Tibial nerve (tissue), 4 donors: ENCODE measurements at regions not wholly inside any gene's neighbourhood (a gene's known extent, or its start where the extent isn't known, plus 50 kb on each side); places are given as distances from the start of the nearest gene placed in this dataset.
A peak's percentile ranks its signal among the peaks of the same experiment; 100 is the strongest.
"Not testable (repeated sequence)": the region's sequence is repeated elsewhere in the genome, so short reads cannot be mapped to it uniquely, and the experiment has no call there.

Source experiments
- DNase-seq, 2 donors: peaks; one replicate each; pipeline ENCODE4 v3.0.0-alpha.2; 2019; ENCODE audit warnings: low spot score in 2 of 2
- H3K27ac ChIP-seq, 4 donors: fragments of 200-600 bp; sonication (generic) in 3 of 4; one replicate each; pipeline ENCODE4 v1.5.1; 2017 to 2019; ENCODE audit warnings: mild to moderate bottlenecking in 1 of 4
- H3K27me3 ChIP-seq, 2 donors: fragments of 200-600 bp; sonication (generic) in 1 of 2; one replicate each; pipeline versions ENCODE4 v1.5.1 to v1.6.0; 2017 to 2019
- H3K36me3 ChIP-seq, 3 donors: fragments of 200-600 bp; sonication (generic); one replicate each; pipeline ENCODE4 v1.5.1; 2018 to 2019
- H3K4me1 ChIP-seq, 4 donors: fragments of 200-600 bp; sonication (generic) in 3 of 4; one replicate each; pipeline ENCODE4 v1.5.1; 2017 to 2019
- H3K4me3 ChIP-seq, 4 donors: fragments of 200-600 bp; sonication (generic) in 3 of 4; one replicate each; pipeline ENCODE4 v1.5.1; 2017 to 2019; ENCODE audit warnings: mild to moderate bottlenecking in 1 of 4, moderate library complexity in 1 of 4
- H3K9me3 ChIP-seq, 4 donors: fragments of 200-600 bp; sonication (generic) in 3 of 4; one replicate each; pipeline ENCODE4 v1.5.1; 2017 to 2019
- EP300 ChIP-seq, 2 donors: sonication (generic); formaldehyde crosslinking; IDR thresholded peaks; one replicate each; pipeline ENCODE4 v1.6.1; 2017; ENCODE audit warnings: antibody characterized with exemption in 2 of 2, mild to moderate bottlenecking in 1 of 2
- POLR2A ChIP-seq, 2 donors: fragments of 450-650 bp; IDR thresholded peaks; one replicate each; pipeline ENCODE4 v1.6.1; 2017; ENCODE audit warnings: antibody characterized with exemption in 2 of 2, mild to moderate bottlenecking in 2 of 2, moderate library complexity in 2 of 2
- WGBS, 2 donors: methylation state at CpG; one replicate each; pipeline ENCODE4 v1.1.5; 2018; 5-methylcytosine and 5-hydroxymethylcytosine counted together
- TF ChIP-seq, protein P1 (sequence below), 5 experiments: fragments of 200-600 bp in 3 of 5; fragments of 450-650 bp in 2 of 5; sonication (generic) in 3 of 5; IDR thresholded peaks; one replicate each; pipeline ENCODE4 v1.5.1; 2016 to 2019; ENCODE audit warnings: antibody characterized with exemption in 5 of 5, mild to moderate bottlenecking in 3 of 5, moderate library complexity in 2 of 5

- Histone ChIP-seq H3K27ac (peak overlapping the region in 2 of 4 donors; percentile 68 to 78), H3K4me1 (no peaks in the 10 kb centered on the region), H3K27me3 (no peaks in the 10 kb centered on the region), H3K9me3 (no peaks in the 10 kb centered on the region), H3K4me3 (peak overlapping the region in 2 of 4 donors; percentile 41), H3K36me3 (no peaks in the 10 kb centered on the region)
- TF ChIP-seq POLR2A (IDR thresholded peaks at IDR 0.05), result no peak
- no peak for TF ChIP-seq EP300 (IDR thresholded peaks at IDR 0.05)
- TF ChIP-seq, protein P1, sequence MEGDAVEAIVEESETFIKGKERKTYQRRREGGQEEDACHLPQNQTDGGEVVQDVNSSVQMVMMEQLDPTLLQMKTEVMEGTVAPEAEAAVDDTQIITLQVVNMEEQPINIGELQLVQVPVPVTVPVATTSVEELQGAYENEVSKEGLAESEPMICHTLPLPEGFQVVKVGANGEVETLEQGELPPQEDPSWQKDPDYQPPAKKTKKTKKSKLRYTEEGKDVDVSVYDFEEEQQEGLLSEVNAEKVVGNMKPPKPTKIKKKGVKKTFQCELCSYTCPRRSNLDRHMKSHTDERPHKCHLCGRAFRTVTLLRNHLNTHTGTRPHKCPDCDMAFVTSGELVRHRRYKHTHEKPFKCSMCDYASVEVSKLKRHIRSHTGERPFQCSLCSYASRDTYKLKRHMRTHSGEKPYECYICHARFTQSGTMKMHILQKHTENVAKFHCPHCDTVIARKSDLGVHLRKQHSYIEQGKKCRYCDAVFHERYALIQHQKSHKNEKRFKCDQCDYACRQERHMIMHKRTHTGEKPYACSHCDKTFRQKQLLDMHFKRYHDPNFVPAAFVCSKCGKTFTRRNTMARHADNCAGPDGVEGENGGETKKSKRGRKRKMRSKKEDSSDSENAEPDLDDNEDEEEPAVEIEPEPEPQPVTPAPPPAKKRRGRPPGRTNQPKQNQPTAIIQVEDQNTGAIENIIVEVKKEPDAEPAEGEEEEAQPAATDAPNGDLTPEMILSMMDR (IDR thresholded peaks at IDR 0.05), result no peak
- no peak for DNase-seq
- WGBS, 2 donors, result 83 to 85% methylated on average over 2 of the region's 2 CpGs
Observed at GRCh38 chr1:166489356-166489669, 322.5 kb upstream of the FAM78B start.

DNA sequence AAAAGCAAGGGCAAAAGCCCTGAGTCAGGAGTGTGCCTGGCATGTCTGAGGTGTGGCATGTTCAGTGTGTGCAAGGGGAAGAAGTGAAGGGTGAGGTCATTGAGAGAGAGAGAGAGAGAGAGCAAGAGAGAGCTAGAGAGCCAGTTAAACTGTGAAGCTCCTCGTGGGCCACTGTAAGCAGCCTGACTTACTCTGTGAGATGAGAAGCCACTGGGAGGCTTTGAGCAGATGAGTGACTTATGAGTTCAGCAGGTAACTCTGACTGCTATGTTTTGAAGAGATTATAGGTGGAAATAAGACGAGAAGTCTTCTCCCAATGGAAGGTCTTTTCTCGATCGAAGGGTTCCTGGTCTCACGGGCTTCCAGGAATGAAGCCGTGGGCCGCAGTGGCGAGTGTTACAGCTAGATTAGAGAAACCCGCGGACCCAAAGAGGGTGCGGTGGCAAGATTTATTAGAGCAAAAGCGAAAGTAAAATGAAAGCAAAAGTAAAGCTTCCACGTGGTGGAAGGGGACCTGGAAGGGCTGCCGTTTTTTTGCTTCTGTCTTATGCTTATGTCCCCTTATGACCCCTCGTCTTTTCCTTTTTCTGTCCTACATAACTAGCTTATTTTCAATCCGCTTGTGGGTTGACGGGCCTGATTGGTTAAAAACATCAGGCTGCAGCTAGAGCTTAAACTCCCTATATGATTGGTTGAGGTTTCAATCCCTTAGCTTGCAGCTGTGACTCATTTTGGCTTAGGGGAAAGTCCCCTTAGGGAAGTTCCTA is 323.1 kb upstream of the FAM78B start:
- peak overlapping the region in 2 of 4 donors; percentile 68 to 78 for H3K27ac ChIP-seq
- no peaks in the 10 kb centered on the region for H3K9me3 ChIP-seq
- DNase-seq, result no peak
- TF ChIP-seq EP300 (IDR thresholded peaks at IDR 0.05) (no peak), POLR2A (IDR thresholded peaks at IDR 0.05) (no peak)
- TF ChIP-seq, protein P1 (IDR thresholded peaks at IDR 0.05), result no peak
- H3K36me3 ChIP-seq, result no peaks in the 10 kb centered on the region
- 75 to 78% methylated on average over 17 of the region's 17 CpGs for WGBS, 2 donors
- peak overlapping the region in 3 of 4 donors; percentile 4 to 41 (median 41) for H3K4me3 ChIP-seq
- no peaks in the 10 kb centered on the region for H3K27me3 ChIP-seq
- H3K4me1 ChIP-seq, result no peaks in the 10 kb centered on the region

- DNase-seq, result no peak
- Histone ChIP-seq H3K27ac (no peak overlapping the region), H3K27me3 (no peaks in the 10 kb centered on the region), H3K4me3 (peak overlapping the region in 2 of 4 donors; percentile 41), H3K4me1 (no peaks in the 10 kb centered on the region), H3K36me3 (no peaks in the 10 kb centered on the region), H3K9me3 (no peaks in the 10 kb centered on the region)
- no peak for TF ChIP-seq POLR2A (IDR thresholded peaks at IDR 0.05)
- TF ChIP-seq EP300 (IDR thresholded peaks at IDR 0.05), result no peak
- TF ChIP-seq, protein P1 (IDR thresholded peaks at IDR 0.05), result no peak
- WGBS, 2 donors, result 53 to 55% methylated on average over 5 of the region's 5 CpGs
Observed at GRCh38 chr1:166490437-166490991, 323.7 kb upstream of the FAM78B start.

DNA sequence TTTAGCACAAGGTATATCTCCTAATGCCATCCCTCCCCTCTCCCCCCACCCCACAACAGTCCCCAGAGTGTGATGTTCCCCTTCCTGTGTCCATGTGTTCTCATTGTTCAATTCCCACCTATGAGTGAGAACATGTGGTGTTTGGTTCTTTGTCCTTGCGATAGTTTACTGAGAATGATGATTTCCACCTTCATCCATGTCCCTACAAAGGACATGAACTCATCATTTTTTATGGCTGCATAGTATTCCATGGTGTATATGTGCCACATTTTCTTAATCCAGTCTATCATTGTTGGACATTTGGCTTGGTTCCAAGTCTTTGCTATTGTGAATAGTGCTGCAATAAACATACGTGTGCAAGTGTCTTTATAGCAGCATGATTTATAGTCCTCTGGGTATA is 327.0 kb upstream of the FAM78B start:
- H3K27ac ChIP-seq, H3K9me3 ChIP-seq, H3K27me3 ChIP-seq, H3K4me3 ChIP-seq, H3K4me1 ChIP-seq, H3K36me3 ChIP-seq, DNase-seq: not testable (repeated sequence)
- 77 to 85% methylated on average over 2 of the region's 2 CpGs for WGBS, 2 donors

- no peak for TF ChIP-seq EP300 (IDR thresholded peaks at IDR 0.05)
- no peak for TF ChIP-seq POLR2A (IDR thresholded peaks at IDR 0.05)
- TF ChIP-seq, protein P1 (IDR thresholded peaks at IDR 0.05), result no peak
- Histone ChIP-seq H3K27ac (no peak overlapping the region), H3K9me3 (no peaks in the 10 kb centered on the region), H3K4me1 (no peaks in the 10 kb centered on the region), H3K27me3 (no peaks in the 10 kb centered on the region), H3K4me3 (no peak overlapping the region), H3K36me3 (no peaks in the 10 kb centered on the region)
- DNase-seq, result no peak
Observed at GRCh38 chr1:166507347-166507746, 331.9 kb upstream of the POGK start.
